ENCODE measurements at regions not wholly inside any gene's neighbourhood (a gene's known extent, or its start where the extent isn't known, plus 50 kb on each side); places are given as distances from the start of the nearest gene placed in this dataset.

DNA sequence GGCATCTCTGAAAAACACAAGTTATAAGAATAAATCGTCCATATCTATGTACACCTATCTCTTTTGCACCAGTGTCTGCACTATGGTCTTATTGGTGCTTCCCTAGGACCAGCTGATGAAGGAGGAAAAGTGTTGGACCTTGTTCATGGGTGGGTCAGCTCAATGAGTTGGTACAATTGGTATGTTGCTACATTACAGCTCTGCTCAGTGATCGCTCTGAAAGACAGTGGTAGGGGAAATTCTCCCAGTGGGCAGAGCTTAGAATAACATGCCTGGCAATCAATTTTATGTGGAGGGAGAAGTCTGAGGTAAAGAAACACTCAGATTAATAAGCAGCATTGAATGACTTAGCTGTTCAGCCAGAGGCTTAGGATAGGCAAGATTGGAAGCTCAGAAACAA lies 138.7 kb upstream of the KL start:
- DNase-seq (ENCODE audit: low read depth, low spot score) (no peak), ATAC-seq (no peak), FAIRE-seq (no peak)
- Histone ChIP-seq H2AFZ (ENCODE audit: control insufficient read depth, low read depth, low read length) (no peak overlapping the region), H3K27me3 (replicated peaks in 1 of 2; ENCODE audit: control insufficient read depth in 2 of 2, insufficient read depth in 2 of 2, low read length in 1 of 2) (no peaks in the 10 kb centered on the region), H3K79me2 (ENCODE audit: control insufficient read depth, insufficient read depth, low read length) (no peaks in the 10 kb centered on the region), H3K27ac (ENCODE audit: control insufficient read depth, insufficient read depth) (no peak overlapping the region), H3K9me3 (replicated peaks; ENCODE audit: control insufficient read depth, insufficient read depth, low read length) (no peaks in the 10 kb centered on the region), H3K4me2 (ENCODE audit: control insufficient read depth, insufficient read depth) (no peak overlapping the region), H4K20me1 (ENCODE audit: control insufficient read depth, insufficient read depth) (no peaks in the 10 kb centered on the region), H3K4me1 (ENCODE audit: control insufficient read depth, insufficient read depth, low read length) (no peaks in the 10 kb centered on the region), H3K36me3 (ENCODE audit: control insufficient read depth in 2 of 2, insufficient read depth in 2 of 2, low read length in 1 of 2) (no peaks in the 10 kb centered on the region), H3K4me3 (no peak overlapping the region), H3K9ac (ENCODE audit: control insufficient read depth, insufficient read depth, low read length) (no peak overlapping the region)
- in situ Hi-C loops (cut with MboI) (no loop called here), intact Hi-C loops (cut with micrococcal nuclease; ENCODE audit: unreplicated experiment) (no loop called here)
- SMC1A ChIA-PET (ENCODE audit: uncharacterized antibody, unreplicated experiment), result interaction anchor here (0.9 to 1.8 kb wide), 3 partner anchors 11 to 25 kb away, joined by 3 to 6 read pairs (median 5); no protein-coding TSS in a partner anchor
- RAD21 ChIA-PET (ENCODE audit: unreplicated experiment), result no interaction called here
- BruUV-seq (replicated peaks), result no TSS peak
- CTCF ChIA-PET, result interaction anchor here (1.0 to 1.2 kb wide), 2 partner anchors 15 to 25 kb away, joined by 3 read pairs; no protein-coding TSS in a partner anchor
- no peak for TF ChIP-seq ZBED1 (IDR thresholded peaks at IDR 0.05; ENCODE audit: borderline replicate concordance)
- no peak for TF ChIP-seq TBL1XR1 (IDR thresholded peaks at IDR 0.05; ENCODE audit: low read depth, low read length)
- TF ChIP-seq CBX5 (IDR thresholded peaks at IDR 0.05; ENCODE audit: low read depth), result no peak
- WGBS (ENCODE audit: insufficient coverage, insufficient replicate concordance, low lambda C conversion rate, missing lambda C conversion rate), result 21% methylated on average over 2 of the region's 2 CpGs
- POLR2A ChIA-PET, result interaction anchor here (0.6 kb wide), 1 partner anchor 221 kb away, joined by 5 read pairs; no protein-coding TSS in a partner anchor

DNA sequence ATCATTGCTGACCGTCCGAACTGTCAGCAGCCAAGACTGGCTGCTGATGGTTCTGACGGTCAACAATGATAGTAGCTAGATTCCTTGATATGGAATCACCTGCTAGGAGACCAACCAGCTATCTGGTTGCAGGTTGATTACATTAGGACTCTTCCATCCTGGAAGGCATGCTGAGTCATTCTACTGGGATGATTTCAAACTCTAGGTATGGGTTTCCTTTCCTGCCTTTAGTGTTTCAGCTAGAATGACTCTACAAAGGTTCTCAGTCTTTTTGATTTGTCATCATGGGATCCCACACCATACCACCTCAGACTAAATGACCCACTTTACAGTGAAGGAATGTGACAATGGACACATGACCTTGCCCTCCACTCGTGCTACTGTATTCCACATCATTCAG lies 138.1 kb upstream of the KL start:
- no peak for ATAC-seq
- Histone ChIP-seq H3K36me3 (ENCODE audit: control insufficient read depth in 2 of 2, insufficient read depth in 2 of 2, low read length in 1 of 2) (no peaks in the 10 kb centered on the region), H3K9me3 (replicated peaks; ENCODE audit: control insufficient read depth, insufficient read depth, low read length) (no peaks in the 10 kb centered on the region), H3K4me1 (ENCODE audit: control insufficient read depth, insufficient read depth, low read length) (no peaks in the 10 kb centered on the region), H3K4me3 (no peak overlapping the region), H3K79me2 (ENCODE audit: control insufficient read depth, insufficient read depth, low read length) (no peaks in the 10 kb centered on the region), H3K27me3 (replicated peaks in 1 of 2; ENCODE audit: control insufficient read depth in 2 of 2, insufficient read depth in 2 of 2, low read length in 1 of 2) (no peaks in the 10 kb centered on the region), H3K27ac (ENCODE audit: control insufficient read depth, insufficient read depth) (no peak overlapping the region), H2AFZ (ENCODE audit: control insufficient read depth, low read depth, low read length) (no peak overlapping the region), H4K20me1 (ENCODE audit: control insufficient read depth, insufficient read depth) (no peaks in the 10 kb centered on the region), H3K9ac (ENCODE audit: control insufficient read depth, insufficient read depth, low read length) (no peak overlapping the region), H3K4me2 (ENCODE audit: control insufficient read depth, insufficient read depth) (no peak overlapping the region)
- FAIRE-seq, result no peak
- no peak for DNase-seq (ENCODE audit: low read depth, low spot score)
- SMC1A ChIA-PET (ENCODE audit: uncharacterized antibody, unreplicated experiment), result interaction anchor here (1.0 to 1.8 kb wide), 2 partner anchors 10 to 23 kb away, joined by 5 to 6 read pairs; no protein-coding TSS in a partner anchor
- CTCF ChIA-PET, result interaction anchor here (1.0 to 1.2 kb wide), 2 partner anchors 15 to 26 kb away, joined by 3 read pairs; no protein-coding TSS in a partner anchor
- RAD21 ChIA-PET (ENCODE audit: unreplicated experiment), result no interaction called here
- WGBS (ENCODE audit: insufficient coverage, insufficient replicate concordance, low lambda C conversion rate, missing lambda C conversion rate), result 73% methylated on average over 4 of the region's 4 CpGs
- in situ Hi-C loops (cut with MboI) (no loop called here), intact Hi-C loops (cut with micrococcal nuclease; ENCODE audit: unreplicated experiment) (no loop called here)
- no TSS peak for BruUV-seq (replicated peaks)
- POLR2A ChIA-PET, result no interaction called here
- TF ChIP-seq MXI1 (IDR thresholded peaks at IDR 0.05; ENCODE audit: low read depth, low read length), result no peak
- TF ChIP-seq, protein P1, sequence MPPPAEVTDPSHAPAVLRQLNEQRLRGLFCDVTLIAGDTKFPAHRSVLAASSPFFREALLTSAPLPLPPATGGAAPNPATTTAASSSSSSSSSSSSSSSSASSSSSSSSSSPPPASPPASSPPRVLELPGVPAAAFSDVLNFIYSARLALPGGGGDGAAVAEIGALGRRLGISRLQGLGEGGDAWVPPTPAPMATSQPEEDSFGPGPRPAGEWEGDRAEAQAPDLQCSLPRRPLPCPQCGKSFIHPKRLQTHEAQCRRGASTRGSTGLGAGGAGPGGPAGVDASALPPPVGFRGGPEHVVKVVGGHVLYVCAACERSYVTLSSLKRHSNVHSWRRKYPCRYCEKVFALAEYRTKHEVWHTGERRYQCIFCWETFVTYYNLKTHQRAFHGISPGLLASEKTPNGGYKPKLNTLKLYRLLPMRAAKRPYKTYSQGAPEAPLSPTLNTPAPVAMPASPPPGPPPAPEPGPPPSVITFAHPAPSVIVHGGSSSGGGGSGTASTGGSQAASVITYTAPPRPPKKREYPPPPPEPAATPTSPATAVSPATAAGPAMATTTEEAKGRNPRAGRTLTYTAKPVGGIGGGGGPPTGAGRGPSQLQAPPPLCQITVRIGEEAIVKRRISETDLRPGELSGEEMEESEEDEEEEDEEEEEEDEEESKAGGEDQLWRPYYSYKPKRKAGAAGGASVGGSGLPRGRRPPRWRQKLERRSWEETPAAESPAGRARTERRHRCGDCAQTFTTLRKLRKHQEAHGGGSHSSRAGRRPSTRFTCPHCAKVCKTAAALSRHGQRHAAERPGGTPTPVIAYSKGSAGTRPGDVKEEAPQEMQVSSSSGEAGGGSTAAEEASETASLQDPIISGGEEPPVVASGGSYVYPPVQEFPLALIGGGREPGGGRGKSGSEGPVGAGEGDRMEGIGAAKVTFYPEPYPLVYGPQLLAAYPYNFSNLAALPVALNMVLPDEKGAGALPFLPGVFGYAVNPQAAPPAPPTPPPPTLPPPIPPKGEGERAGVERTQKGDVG (CRISPR knock-in tag; IDR thresholded peaks at IDR 0.05), result no peak
- TF ChIP-seq, protein P2, sequence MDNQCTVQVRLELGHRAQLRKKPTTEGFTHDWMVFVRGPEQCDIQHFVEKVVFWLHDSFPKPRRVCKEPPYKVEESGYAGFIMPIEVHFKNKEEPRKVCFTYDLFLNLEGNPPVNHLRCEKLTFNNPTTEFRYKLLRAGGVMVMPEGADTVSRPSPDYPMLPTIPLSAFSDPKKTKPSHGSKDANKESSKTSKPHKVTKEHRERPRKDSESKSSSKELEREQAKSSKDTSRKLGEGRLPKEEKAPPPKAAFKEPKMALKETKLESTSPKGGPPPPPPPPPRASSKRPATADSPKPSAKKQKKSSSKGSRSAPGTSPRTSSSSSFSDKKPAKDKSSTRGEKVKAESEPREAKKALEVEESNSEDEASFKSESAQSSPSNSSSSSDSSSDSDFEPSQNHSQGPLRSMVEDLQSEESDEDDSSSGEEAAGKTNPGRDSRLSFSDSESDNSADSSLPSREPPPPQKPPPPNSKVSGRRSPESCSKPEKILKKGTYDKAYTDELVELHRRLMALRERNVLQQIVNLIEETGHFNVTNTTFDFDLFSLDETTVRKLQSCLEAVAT (IDR thresholded peaks at IDR 0.05), result no peak
